Caco-2 (cell line): ENCODE measurements at regions not wholly inside any gene's neighbourhood (a gene's known extent, or its start where the extent isn't known, plus 50 kb on each side); places are given as distances from the start of the nearest gene placed in this dataset.
A peak's percentile ranks its signal among the peaks of the same experiment; 100 is the strongest.
"Not testable (repeated sequence)": the region's sequence is repeated elsewhere in the genome, so short reads cannot be mapped to it uniquely, and the experiment has no call there.

Experiments used
- BruUV-seq: library from RNA; stranded (reverse); fragments of 400-500 nt; replicated peaks from 2 replicates; lab custom pipeline; 2021; lab: Mats Ljungman, UMichigan
- CTCF ChIA-PET: fragments of 300-600 bp; sonication (Branson Sonifier 250); formaldehyde crosslinking; loops from one replicate; lab custom pipeline; 2022; ENCODE audit warnings: antibody characterized with exemption; lab: Charles Lee
- POLR2A ChIA-PET: fragments of 300-600 bp; sonication (Branson Sonifier 250); formaldehyde crosslinking; loops from one replicate; lab custom pipeline; 2022; ENCODE audit warnings: antibody characterized with exemption; lab: Charles Lee
- DNase-seq, 2 experiments: peaks; one replicate each; pipeline versions ENCODE4 v3.0.0 to v3.0.0-alpha.2; 2020 to 2022
- H3K27me3 ChIP-seq: replicated peaks from 2 replicates; pipeline ENCODE4 v1.6.0; 2011; ENCODE audit warnings: low read length; ENCODE audit not compliant: control insufficient read depth, insufficient read depth
- H3K36me3 ChIP-seq: 2 replicates; pipeline ENCODE4 v1.5.1; 2011; ENCODE audit warnings: low read length; ENCODE audit not compliant: control insufficient read depth, insufficient read depth
- H3K4me1 ChIP-seq: fragments of 250-450 bp; sonication (Bioruptor Pico); 2 replicates; pipeline ENCODE4 v1.5.1; 2020; ENCODE audit warnings: mild to moderate bottlenecking
- H3K4me3 ChIP-seq: 2 replicates; pipeline ENCODE4 v1.5.1; 2011; ENCODE audit warnings: low read depth, mild to moderate bottlenecking, control low read depth, low read length
- H3K9me3 ChIP-seq: fragments of 250-450 bp; sonication (Bioruptor Pico); 2 replicates; pipeline ENCODE4 v1.5.1; 2020; ENCODE audit warnings: mild to moderate bottlenecking, moderate library complexity
- H3K27ac Mint-ChIP-seq: one replicate; pipeline ENCODE4 v1.8.0; 2022; ENCODE audit warnings: mixed read lengths; ENCODE audit not compliant: unreplicated experiment
- H3K27me3 Mint-ChIP-seq: one replicate; pipeline ENCODE4 v1.8.0; 2022; ENCODE audit warnings: mixed read lengths; ENCODE audit not compliant: insufficient read depth, unreplicated experiment
- H3K36me3 Mint-ChIP-seq: one replicate; pipeline ENCODE4 v1.8.0; 2022; ENCODE audit warnings: mild to moderate bottlenecking, mixed read lengths; ENCODE audit not compliant: insufficient read depth, unreplicated experiment
- H3K4me1 Mint-ChIP-seq: one replicate; pipeline ENCODE4 v1.8.0; 2022; ENCODE audit warnings: low read depth, mixed read lengths; ENCODE audit not compliant: unreplicated experiment
- H3K4me3 Mint-ChIP-seq: one replicate; pipeline ENCODE4 v1.8.0; 2022; ENCODE audit warnings: mild to moderate bottlenecking, moderate library complexity, mixed read lengths; ENCODE audit not compliant: unreplicated experiment
- H3K9me3 Mint-ChIP-seq: one replicate; pipeline ENCODE4 v1.8.0; 2022; ENCODE audit warnings: mixed read lengths; ENCODE audit not compliant: unreplicated experiment
- intact Hi-C: fragments of 100-400 bp; cut with micrococcal nuclease; formaldehyde crosslinking; loops from one replicate; pipeline ENCODE4 v1.10.0; 2022; ENCODE audit not compliant: unreplicated experiment
- TF ChIP-seq, protein P1 (sequence below), 2 experiments: fragments of 200-600 bp in 1 of 2; IDR thresholded peaks; 1 replicate in 1 of 2; 2 replicates in 1 of 2; pipeline versions ENCODE4 v1.5.1 to v1.8.0; 2011 to 2022; ENCODE audit warnings: antibody characterized with exemption in 1 of 2, control low read depth in 1 of 2, inconsistent platforms in 1 of 2, low read depth in 1 of 2, low read length in 1 of 2, mild to moderate bottlenecking in 1 of 2, moderate library complexity in 1 of 2; ENCODE audit not compliant: insufficient read depth in 1 of 2, severe bottlenecking in 1 of 2, unreplicated experiment in 1 of 2

DNA sequence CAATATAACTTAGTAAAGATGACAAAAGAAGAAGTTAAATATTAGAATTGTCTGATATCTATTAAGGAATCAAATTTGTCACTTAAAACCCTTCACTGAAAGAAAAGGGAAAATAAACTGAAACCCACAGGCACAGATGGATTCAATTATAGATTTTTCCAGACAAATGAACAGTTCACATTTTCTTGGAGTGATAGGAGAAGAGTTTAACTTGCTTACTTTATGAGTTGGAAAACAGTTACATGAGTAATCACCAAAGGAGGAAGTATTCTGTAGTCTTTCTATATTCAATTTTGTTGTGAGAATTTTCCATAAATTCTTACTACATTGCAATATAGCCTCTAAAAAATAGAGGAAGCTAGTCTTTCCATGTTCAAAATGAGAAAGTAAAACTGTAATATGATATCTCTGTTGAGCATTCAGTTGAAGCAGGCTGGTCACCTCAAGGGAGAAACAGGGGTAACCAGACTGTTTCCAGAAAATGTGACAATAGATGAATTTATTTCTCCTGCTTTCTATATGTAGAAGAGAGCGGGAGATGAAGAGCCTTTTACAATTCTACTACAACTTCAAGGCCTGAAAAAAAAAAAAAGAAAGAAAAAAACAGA lies 330.3 kb upstream of the EPHA5 start:
- DNase-seq, result no peak
- Histone ChIP-seq H3K27me3 (no peaks in the 10 kb centered on the region), H3K9me3 (no peaks in the 10 kb centered on the region), H3K4me1 (peaks cover 4% of the 10 kb centered on the region; the same call in 1 of the 2 replicates), H3K4me3 (peak overlapping the region; percentile 65; the same call in 1 of the 2 replicates), H3K36me3 (no peaks in the 10 kb centered on the region)
- POLR2A ChIA-PET, result no interaction called here
- TF ChIP-seq, protein P1, sequence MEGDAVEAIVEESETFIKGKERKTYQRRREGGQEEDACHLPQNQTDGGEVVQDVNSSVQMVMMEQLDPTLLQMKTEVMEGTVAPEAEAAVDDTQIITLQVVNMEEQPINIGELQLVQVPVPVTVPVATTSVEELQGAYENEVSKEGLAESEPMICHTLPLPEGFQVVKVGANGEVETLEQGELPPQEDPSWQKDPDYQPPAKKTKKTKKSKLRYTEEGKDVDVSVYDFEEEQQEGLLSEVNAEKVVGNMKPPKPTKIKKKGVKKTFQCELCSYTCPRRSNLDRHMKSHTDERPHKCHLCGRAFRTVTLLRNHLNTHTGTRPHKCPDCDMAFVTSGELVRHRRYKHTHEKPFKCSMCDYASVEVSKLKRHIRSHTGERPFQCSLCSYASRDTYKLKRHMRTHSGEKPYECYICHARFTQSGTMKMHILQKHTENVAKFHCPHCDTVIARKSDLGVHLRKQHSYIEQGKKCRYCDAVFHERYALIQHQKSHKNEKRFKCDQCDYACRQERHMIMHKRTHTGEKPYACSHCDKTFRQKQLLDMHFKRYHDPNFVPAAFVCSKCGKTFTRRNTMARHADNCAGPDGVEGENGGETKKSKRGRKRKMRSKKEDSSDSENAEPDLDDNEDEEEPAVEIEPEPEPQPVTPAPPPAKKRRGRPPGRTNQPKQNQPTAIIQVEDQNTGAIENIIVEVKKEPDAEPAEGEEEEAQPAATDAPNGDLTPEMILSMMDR (IDR thresholded peaks at IDR 0.05; ENCODE audit: insufficient read depth in 1 of 2, low read depth in 1 of 2, low read length in 1 of 2, severe bottlenecking in 1 of 2, unreplicated experiment in 1 of 2), result no peak
- intact Hi-C loops, result no loop called here
- BruUV-seq, result no TSS peak
- Mint-ChIP-seq H3K4me1 (no peaks in the 10 kb centered on the region), H3K36me3 (no peaks in the 10 kb centered on the region), H3K9me3 (peaks cover 2% of the 10 kb centered on the region), H3K27ac (no peak overlapping the region), H3K27me3 (no peaks in the 10 kb centered on the region), H3K4me3 (no peak overlapping the region)
- CTCF ChIA-PET, result no interaction called here

DNA sequence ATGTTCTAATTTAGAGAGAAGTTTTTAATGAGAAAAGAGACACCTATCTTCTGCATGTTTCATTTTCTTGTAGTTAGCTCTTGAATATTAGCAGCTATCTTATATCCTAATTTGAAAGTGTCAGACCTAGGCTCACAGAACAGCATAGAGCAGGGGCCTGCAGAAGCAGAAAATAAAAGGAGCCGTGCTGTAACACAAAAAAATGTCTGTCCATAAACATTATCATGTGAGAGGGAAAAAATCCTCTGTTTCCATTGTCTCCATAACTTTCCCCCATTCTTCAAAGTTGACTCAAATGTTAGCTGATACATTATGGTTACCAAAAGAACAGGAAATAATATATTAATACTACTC lies 329.2 kb upstream of the EPHA5 start:
- Mint-ChIP-seq H3K4me1 (no peaks in the 10 kb centered on the region), H3K9me3 (no peaks in the 10 kb centered on the region), H3K27ac (peak overlapping the region; percentile 99), H3K4me3 (peak overlapping the region; percentile 97), H3K27me3 (no peaks in the 10 kb centered on the region), H3K36me3 (no peaks in the 10 kb centered on the region)
- no TSS peak for BruUV-seq
- POLR2A ChIA-PET, result no interaction called here
- Histone ChIP-seq H3K36me3 (no peaks in the 10 kb centered on the region), H3K9me3 (no peaks in the 10 kb centered on the region), H3K4me3 (peak overlapping the region; percentile 65), H3K4me1 (peaks cover 4% of the 10 kb centered on the region; the same call in 1 of the 2 replicates), H3K27me3 (no peaks in the 10 kb centered on the region)
- TF ChIP-seq, protein P1 (IDR thresholded peaks at IDR 0.05; ENCODE audit: insufficient read depth in 1 of 2, low read depth in 1 of 2, low read length in 1 of 2, severe bottlenecking in 1 of 2, unreplicated experiment in 1 of 2), result no peak
- CTCF ChIA-PET, result no interaction called here
- intact Hi-C loops, result no loop called here
- DNase-seq, result no peak

GRCh38 chr4:65998807-65999517 lies 328.7 kb upstream of the EPHA5 start:
- H3K4me1 ChIP-seq, H3K27me3 ChIP-seq, H3K36me3 Mint-ChIP-seq, H3K36me3 ChIP-seq, H3K27me3 Mint-ChIP-seq, H3K9me3 Mint-ChIP-seq, H3K9me3 ChIP-seq, intact Hi-C loops, CTCF ChIA-PET, H3K4me1 Mint-ChIP-seq: not testable (repeated sequence)
- BruUV-seq, result TSS peak; percentile 56
- peak; percentile 84 to 88 for DNase-seq
- Mint-ChIP-seq H3K27ac (peak overlapping the region; percentile 99), H3K4me3 (peak overlapping the region; percentile 97)
- peak overlapping the region; percentile 65 for H3K4me3 ChIP-seq
- POLR2A ChIA-PET, result interaction anchor here (1.0 kb wide), 1 partner anchor 78 kb away, joined by 3 read pairs; no protein-coding TSS in a partner anchor
